ENCODE measurements at regions not wholly inside any gene's neighbourhood (a gene's known extent, or its start where the extent isn't known, plus 50 kb on each side); places are given as distances from the start of the nearest gene placed in this dataset.

- no peak overlapping the region for H3K9ac ChIP-seq (ENCODE audit: insufficient read length, low read depth)
- no peaks in the 10 kb centered on the region for H3K9me3 ChIP-seq (ENCODE audit: insufficient read depth, low read length)
- H3K4me1 ChIP-seq (ENCODE audit: insufficient read depth, insufficient read length): no peaks in the 10 kb centered on the region
- TF ChIP-seq YY1 (IDR thresholded peaks at IDR 0.05; ENCODE audit: insufficient read depth, insufficient read length) (no peak), ZNF274 (IDR thresholded peaks at IDR 0.05; ENCODE audit: low read depth, low read length) (no peak), SUZ12 (IDR thresholded peaks at IDR 0.05; ENCODE audit: extremely low read depth, insufficient read depth, insufficient read length) (no peak)
- H3K36me3 ChIP-seq (ENCODE audit: insufficient read depth, insufficient read length, low read length): no peaks in the 10 kb centered on the region
- no peaks in the 10 kb centered on the region for H3K27me3 ChIP-seq (ENCODE audit: insufficient read depth, insufficient read length)
- no peak overlapping the region for H3K4me3 ChIP-seq (ENCODE audit: insufficient read length, low read depth)
- DNase-seq (ENCODE audit: low read depth, low spot score): no peak
These were observed 402.9 kb upstream of the PKDCC start for GRCh38 chr2:41644936-41645335.

GRCh38 chr2:41647468-41648050, 400.3 kb upstream of the PKDCC start:
- DNase-seq (ENCODE audit: low read depth, low spot score): no peak
- TF ChIP-seq ZNF274 (IDR thresholded peaks at IDR 0.05; ENCODE audit: low read depth, low read length) (no peak), SUZ12 (IDR thresholded peaks at IDR 0.05; ENCODE audit: extremely low read depth, insufficient read depth, insufficient read length) (no peak), YY1 (IDR thresholded peaks at IDR 0.05; ENCODE audit: insufficient read depth, insufficient read length) (no peak)
- Histone ChIP-seq H3K9ac (ENCODE audit: insufficient read length, low read depth) (no peak overlapping the region), H3K4me1 (ENCODE audit: insufficient read depth, insufficient read length) (no peaks in the 10 kb centered on the region), H3K27me3 (ENCODE audit: insufficient read depth, insufficient read length) (no peaks in the 10 kb centered on the region), H3K4me3 (ENCODE audit: insufficient read length, low read depth) (no peak overlapping the region), H3K36me3 (ENCODE audit: insufficient read depth, insufficient read length, low read length) (no peaks in the 10 kb centered on the region), H3K9me3 (ENCODE audit: insufficient read depth, low read length) (no peaks in the 10 kb centered on the region)

GRCh38 chr2:41657226-41657625, 390.6 kb upstream of the PKDCC start:
- H3K4me1 ChIP-seq (ENCODE audit: insufficient read depth, insufficient read length): no peaks in the 10 kb centered on the region
- TF ChIP-seq ZNF274 (IDR thresholded peaks at IDR 0.05; ENCODE audit: low read depth, low read length) (no peak), YY1 (IDR thresholded peaks at IDR 0.05; ENCODE audit: insufficient read depth, insufficient read length) (no peak), SUZ12 (IDR thresholded peaks at IDR 0.05; ENCODE audit: extremely low read depth, insufficient read depth, insufficient read length) (no peak)
- no peak for DNase-seq (ENCODE audit: low read depth, low spot score)
- H3K27me3 ChIP-seq (ENCODE audit: insufficient read depth, insufficient read length): no peaks in the 10 kb centered on the region
- no peaks in the 10 kb centered on the region for H3K36me3 ChIP-seq (ENCODE audit: insufficient read depth, insufficient read length, low read length)
- H3K4me3 ChIP-seq (ENCODE audit: insufficient read length, low read depth): no peak overlapping the region
- no peak overlapping the region for H3K9ac ChIP-seq (ENCODE audit: insufficient read length, low read depth)
- no peaks in the 10 kb centered on the region for H3K9me3 ChIP-seq (ENCODE audit: insufficient read depth, low read length)

- no peaks in the 10 kb centered on the region for H3K27me3 ChIP-seq (ENCODE audit: insufficient read depth, insufficient read length)
- no peak overlapping the region for H3K4me3 ChIP-seq (ENCODE audit: insufficient read length, low read depth)
- H3K4me1 ChIP-seq (ENCODE audit: insufficient read depth, insufficient read length): no peaks in the 10 kb centered on the region
These were observed 388.1 kb upstream of the PKDCC start for GRCh38 chr2:41659758-41660157.

GRCh38 chr2:41662461-41662860, 385.4 kb upstream of the PKDCC start:
- no peak for DNase-seq (ENCODE audit: low read depth, low spot score)
- no peak overlapping the region for H3K9ac ChIP-seq (ENCODE audit: insufficient read length, low read depth)
- no peaks in the 10 kb centered on the region for H3K36me3 ChIP-seq (ENCODE audit: insufficient read depth, insufficient read length, low read length)
- H3K9me3 ChIP-seq (ENCODE audit: insufficient read depth, low read length): no peaks in the 10 kb centered on the region
- H3K4me3 ChIP-seq (ENCODE audit: insufficient read length, low read depth): no peak overlapping the region
- H3K27me3 ChIP-seq (ENCODE audit: insufficient read depth, insufficient read length): no peaks in the 10 kb centered on the region
- H3K4me1 ChIP-seq (ENCODE audit: insufficient read depth, insufficient read length): no peaks in the 10 kb centered on the region
- TF ChIP-seq SUZ12 (IDR thresholded peaks at IDR 0.05; ENCODE audit: extremely low read depth, insufficient read depth, insufficient read length) (no peak), YY1 (IDR thresholded peaks at IDR 0.05; ENCODE audit: insufficient read depth, insufficient read length) (no peak), ZNF274 (IDR thresholded peaks at IDR 0.05; ENCODE audit: low read depth, low read length) (no peak)

More at GRCh38 chr2:41659758-41660157, 388.1 kb upstream of the PKDCC start:
- no peaks in the 10 kb centered on the region for H3K9me3 ChIP-seq (ENCODE audit: insufficient read depth, low read length)
- no peaks in the 10 kb centered on the region for H3K36me3 ChIP-seq (ENCODE audit: insufficient read depth, insufficient read length, low read length)
- no peak overlapping the region for H3K9ac ChIP-seq (ENCODE audit: insufficient read length, low read depth)
- TF ChIP-seq YY1 (IDR thresholded peaks at IDR 0.05; ENCODE audit: insufficient read depth, insufficient read length) (no peak), SUZ12 (IDR thresholded peaks at IDR 0.05; ENCODE audit: extremely low read depth, insufficient read depth, insufficient read length) (no peak), ZNF274 (IDR thresholded peaks at IDR 0.05; ENCODE audit: low read depth, low read length) (no peak)
- no peak for DNase-seq (ENCODE audit: low read depth, low spot score)

GRCh38 chr2:41663056-41663455, 384.8 kb upstream of the PKDCC start:
- DNase-seq (ENCODE audit: low read depth, low spot score): no peak
- Histone ChIP-seq H3K36me3 (ENCODE audit: insufficient read depth, insufficient read length, low read length) (no peaks in the 10 kb centered on the region), H3K4me3 (ENCODE audit: insufficient read length, low read depth) (no peak overlapping the region), H3K9me3 (ENCODE audit: insufficient read depth, low read length) (no peaks in the 10 kb centered on the region), H3K4me1 (ENCODE audit: insufficient read depth, insufficient read length) (no peaks in the 10 kb centered on the region), H3K9ac (ENCODE audit: insufficient read length, low read depth) (no peak overlapping the region), H3K27me3 (ENCODE audit: insufficient read depth, insufficient read length) (no peaks in the 10 kb centered on the region)
- TF ChIP-seq YY1 (IDR thresholded peaks at IDR 0.05; ENCODE audit: insufficient read depth, insufficient read length) (no peak), ZNF274 (IDR thresholded peaks at IDR 0.05; ENCODE audit: low read depth, low read length) (no peak), SUZ12 (IDR thresholded peaks at IDR 0.05; ENCODE audit: extremely low read depth, insufficient read depth, insufficient read length) (no peak)

- Histone ChIP-seq H3K4me3 (ENCODE audit: insufficient read length, low read depth) (no peak overlapping the region), H3K9ac (ENCODE audit: insufficient read length, low read depth) (no peak overlapping the region), H3K36me3 (ENCODE audit: insufficient read depth, insufficient read length, low read length) (no peaks in the 10 kb centered on the region), H3K27me3 (ENCODE audit: insufficient read depth, insufficient read length) (no peaks in the 10 kb centered on the region), H3K9me3 (ENCODE audit: insufficient read depth, low read length) (no peaks in the 10 kb centered on the region), H3K4me1 (ENCODE audit: insufficient read depth, insufficient read length) (no peaks in the 10 kb centered on the region)
- peak; percentile 63 for DNase-seq (ENCODE audit: low read depth, low spot score)
- TF ChIP-seq SUZ12 (IDR thresholded peaks at IDR 0.05; ENCODE audit: extremely low read depth, insufficient read depth, insufficient read length): no peak
- TF ChIP-seq ZNF274 (IDR thresholded peaks at IDR 0.05; ENCODE audit: low read depth, low read length): no peak
- TF ChIP-seq YY1 (IDR thresholded peaks at IDR 0.05; ENCODE audit: insufficient read depth, insufficient read length): no peak
These were observed 379.3 kb upstream of the PKDCC start for GRCh38 chr2:41668529-41668928.

All from NT2/D1 (cell line).